ENCODE measurements at regions not wholly inside any gene's neighbourhood (a gene's known extent, or its start where the extent isn't known, plus 50 kb on each side); places are given as distances from the start of the nearest gene placed in this dataset.

DNA sequence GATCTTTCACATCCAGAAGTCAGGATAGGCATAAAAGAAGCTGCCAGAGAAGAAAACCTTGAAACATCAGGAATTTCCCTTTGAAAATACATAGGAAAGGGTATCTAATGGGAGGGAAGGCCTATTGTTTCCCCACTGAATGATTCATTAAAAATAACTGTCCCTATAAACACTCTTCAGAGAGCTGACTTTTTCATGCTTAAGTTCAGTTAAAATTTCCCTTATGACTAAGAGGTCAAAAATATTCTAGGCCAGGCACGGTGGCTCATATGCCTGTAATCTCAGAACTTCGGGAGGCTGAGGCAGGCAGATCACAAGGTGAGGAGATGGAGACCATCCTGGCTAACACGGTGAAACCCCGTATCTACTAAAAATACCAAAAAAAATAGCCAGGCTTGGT lies 499.5 kb downstream of the ENC1 start:
- intact Hi-C loops (cut with micrococcal nuclease): no loop called here
- Mint-ChIP-seq H3K9me3 (no peaks in the 10 kb centered on the region), H3K36me3 (ENCODE audit: low read depth) (no peaks in the 10 kb centered on the region), H3K27me3 (peaks cover 2% of the 10 kb centered on the region), H3K4me1 (no peaks in the 10 kb centered on the region), H3K27ac (no peak overlapping the region), H3K4me3 (no peak overlapping the region)
- ChIA-PET POLR2A (no interaction called here), CTCF (no interaction called here)
- DNase-seq (no peak), ATAC-seq (ENCODE audit: low read depth) (no peak)
- no peak for TF ChIP-seq CTCF (IDR thresholded peaks at IDR 0.05)

DNA sequence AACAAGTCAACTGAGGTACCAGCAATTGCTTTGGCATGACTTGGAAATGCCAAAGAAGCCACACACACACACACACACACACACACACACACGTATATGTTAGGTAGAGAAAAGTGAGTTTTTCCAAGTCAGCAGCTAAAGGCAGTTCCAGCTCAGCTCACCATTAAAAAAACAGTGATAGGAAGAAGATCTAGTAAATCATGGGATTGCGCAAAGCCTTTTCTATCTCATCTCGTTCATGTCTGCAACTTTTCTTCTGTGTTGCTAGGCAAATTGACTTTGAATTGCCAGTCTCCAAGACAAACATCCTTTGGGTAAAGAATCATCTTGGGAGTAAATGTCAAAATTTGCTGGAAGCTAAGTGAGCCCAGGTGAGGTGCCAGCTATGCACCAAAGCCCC lies 500.1 kb downstream of the ENC1 start:
- intact Hi-C loops (cut with micrococcal nuclease): no loop called here
- no peak for TF ChIP-seq CTCF (IDR thresholded peaks at IDR 0.05)
- DNase-seq (no peak), ATAC-seq (ENCODE audit: low read depth) (no peak)
- H3K27me3 Mint-ChIP-seq: peaks cover 2% of the 10 kb centered on the region
- no peak overlapping the region for H3K4me3 Mint-ChIP-seq
- ChIA-PET CTCF (no interaction called here), POLR2A (no interaction called here)
- H3K4me1 Mint-ChIP-seq: no peaks in the 10 kb centered on the region
- no peaks in the 10 kb centered on the region for H3K36me3 Mint-ChIP-seq (ENCODE audit: low read depth)
- no peak overlapping the region for H3K27ac Mint-ChIP-seq
- no peaks in the 10 kb centered on the region for H3K9me3 Mint-ChIP-seq

DNA sequence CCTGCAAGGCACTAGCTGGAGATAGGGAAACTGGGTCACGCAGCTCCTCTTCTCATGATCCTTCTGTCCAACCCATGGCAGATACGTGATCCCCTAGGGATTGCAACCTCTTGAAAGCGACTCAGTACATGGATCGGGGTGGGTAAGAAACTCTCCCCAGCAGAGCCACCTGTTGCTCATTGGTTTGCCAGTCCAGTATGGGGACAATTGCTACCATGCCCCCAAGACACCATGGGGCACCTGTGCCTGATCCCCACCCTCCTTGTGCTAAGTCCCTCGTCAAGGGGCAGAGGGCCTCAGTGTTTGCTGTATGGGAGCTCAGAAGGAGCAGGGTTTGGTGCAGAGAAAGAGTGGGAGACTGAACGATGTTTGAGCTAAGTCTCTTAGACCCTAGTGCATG lies 500.9 kb downstream of the ENC1 start:
- H3K36me3 Mint-ChIP-seq (ENCODE audit: low read depth): no peaks in the 10 kb centered on the region
- no peaks in the 10 kb centered on the region for H3K9me3 Mint-ChIP-seq
- no peaks in the 10 kb centered on the region for H3K4me1 Mint-ChIP-seq
- DNase-seq (no peak), ATAC-seq (ENCODE audit: low read depth) (no peak)
- TF ChIP-seq CTCF (IDR thresholded peaks at IDR 0.05): no peak
- no peak overlapping the region for H3K4me3 Mint-ChIP-seq
- CTCF ChIA-PET: no interaction called here
- H3K27ac Mint-ChIP-seq: no peak overlapping the region
- peaks cover 2% of the 10 kb centered on the region for H3K27me3 Mint-ChIP-seq
- intact Hi-C loops (cut with micrococcal nuclease): no loop called here
- POLR2A ChIA-PET: no interaction called here

DNA sequence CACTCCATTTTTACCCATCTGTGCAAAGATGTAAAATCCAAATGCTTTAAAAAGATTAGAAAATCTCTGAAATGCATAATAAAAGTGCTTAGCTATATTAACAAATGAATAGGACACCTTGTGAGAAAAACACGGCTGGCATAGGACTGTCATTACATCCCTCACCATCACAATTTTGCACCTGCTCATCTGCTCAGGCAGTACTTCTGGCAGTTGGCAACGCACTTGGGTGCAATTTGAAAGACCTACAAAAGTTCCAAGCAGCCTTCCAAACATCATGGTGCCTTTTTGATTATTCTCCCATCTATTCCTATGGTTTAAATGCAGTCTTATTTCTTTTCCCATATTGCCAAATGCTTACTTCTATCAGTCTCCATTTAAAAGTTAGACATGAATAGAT lies 501.8 kb downstream of the ENC1 start:
- intact Hi-C loops (cut with micrococcal nuclease): no loop called here
- Mint-ChIP-seq H3K36me3 (ENCODE audit: low read depth) (no peaks in the 10 kb centered on the region), H3K4me3 (no peak overlapping the region), H3K27ac (no peak overlapping the region), H3K9me3 (no peaks in the 10 kb centered on the region), H3K27me3 (peaks cover 2% of the 10 kb centered on the region), H3K4me1 (no peaks in the 10 kb centered on the region)
- TF ChIP-seq CTCF (IDR thresholded peaks at IDR 0.05): no peak
- no peak for ATAC-seq (ENCODE audit: low read depth)
- DNase-seq: no peak
- ChIA-PET CTCF (no interaction called here), POLR2A (no interaction called here)

DNA sequence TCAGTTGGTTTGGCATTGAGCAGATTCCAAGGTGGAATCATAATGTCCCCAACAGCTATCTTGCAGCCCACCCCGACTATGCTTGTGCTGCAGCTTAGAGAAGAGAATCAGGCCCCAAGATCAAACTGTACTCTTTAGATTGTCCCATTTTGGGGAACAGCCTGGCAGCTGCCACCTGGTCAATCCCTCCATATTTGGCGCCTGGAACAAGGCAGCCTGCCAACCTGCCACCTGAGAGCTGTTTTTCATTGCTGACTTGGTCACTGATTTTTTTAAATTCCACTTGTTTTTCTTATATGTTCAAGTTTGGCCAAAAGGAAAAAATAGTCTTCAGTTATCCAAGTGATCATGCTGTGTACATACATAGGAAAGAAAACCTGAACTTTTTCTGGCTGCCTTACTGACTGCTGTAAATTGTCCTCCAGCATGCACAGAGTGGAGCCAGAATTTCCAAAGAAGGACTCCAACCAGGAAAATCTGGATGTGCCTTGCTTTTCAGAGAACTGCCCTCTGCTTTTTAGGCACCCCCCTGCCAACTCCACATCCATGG lies 504.2 kb downstream of the ENC1 start:
- no peak overlapping the region for H3K4me3 Mint-ChIP-seq
- CTCF ChIA-PET: no interaction called here
- TF ChIP-seq CTCF (IDR thresholded peaks at IDR 0.05): no peak
- no peak overlapping the region for H3K27ac Mint-ChIP-seq
- POLR2A ChIA-PET: no interaction called here
- no peaks in the 10 kb centered on the region for H3K9me3 Mint-ChIP-seq
- intact Hi-C loops (cut with micrococcal nuclease): no loop called here
- DNase-seq (no peak), ATAC-seq (ENCODE audit: low read depth) (no peak)
- H3K4me1 Mint-ChIP-seq: no peaks in the 10 kb centered on the region
- H3K27me3 Mint-ChIP-seq: peaks cover 2% of the 10 kb centered on the region
- H3K36me3 Mint-ChIP-seq (ENCODE audit: low read depth): no peaks in the 10 kb centered on the region

Data from activated B cell treated with CpG ODN at 0.5 μM for 24 hours (primary cell).